DMS153 (cell line): ENCODE measurements at regions not wholly inside any gene's neighbourhood (a gene's known extent, or its start where the extent isn't known, plus 50 kb on each side); places are given as distances from the start of the nearest gene placed in this dataset.
"Not testable (repeated sequence)": the region's sequence is repeated elsewhere in the genome, so short reads cannot be mapped to it uniquely, and the experiment has no call there.

Experiments used
- DNase-seq: peaks from one replicate; lab custom pipeline; 2025; lab: John Stamatoyannopoulos, UW

DNA sequence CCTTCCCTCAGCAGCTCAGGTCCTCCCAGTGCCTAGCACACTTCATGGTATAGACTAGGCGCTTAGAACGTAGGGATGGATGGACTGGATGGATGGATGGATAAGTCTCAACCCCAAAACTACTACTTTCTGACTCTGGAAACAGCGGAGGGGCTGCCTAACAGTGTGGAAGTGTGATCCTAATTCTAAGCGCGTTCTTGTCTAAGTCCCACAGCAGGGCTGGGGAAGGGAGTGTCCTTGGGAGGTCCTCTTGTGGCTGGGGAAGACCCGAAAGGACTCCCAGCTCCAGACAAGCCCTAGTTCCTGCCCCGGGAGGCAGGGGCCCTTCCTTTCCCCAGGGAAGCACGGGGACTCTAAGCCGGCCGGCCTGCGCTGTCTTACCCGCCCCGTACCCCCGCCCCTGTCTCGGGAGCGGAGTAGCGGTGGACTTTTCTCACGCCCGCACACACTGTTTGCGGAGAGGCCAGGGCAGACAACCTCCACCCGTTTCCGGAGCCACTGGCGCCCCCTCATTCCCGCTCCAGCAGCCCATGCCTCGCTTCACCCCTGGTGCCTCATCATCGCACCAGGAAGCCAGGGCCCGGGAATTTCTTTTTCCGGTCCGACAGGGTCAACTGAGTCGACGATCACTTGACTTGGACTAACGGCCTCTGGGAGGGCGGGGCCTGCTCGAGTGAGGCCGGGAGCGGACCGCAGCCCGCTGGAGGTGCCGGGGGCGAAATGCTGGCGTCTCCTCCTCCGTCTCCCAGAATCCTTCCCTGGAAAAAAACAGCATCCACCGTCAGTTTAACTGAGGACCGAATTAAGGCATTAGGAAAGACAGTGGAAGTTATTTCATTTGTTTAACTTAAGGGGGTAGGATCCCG, 133.3 kb downstream of the TBC1D2B start:
- no peak for DNase-seq

GRCh38 chr15:77942611-77943211, 134.8 kb downstream of the TBC1D2B start:
- DNase-seq: no peak

GRCh38 chr15:77941090-77941827, 136.3 kb downstream of the TBC1D2B start:
- DNase-seq: not testable (repeated sequence)

DNA sequence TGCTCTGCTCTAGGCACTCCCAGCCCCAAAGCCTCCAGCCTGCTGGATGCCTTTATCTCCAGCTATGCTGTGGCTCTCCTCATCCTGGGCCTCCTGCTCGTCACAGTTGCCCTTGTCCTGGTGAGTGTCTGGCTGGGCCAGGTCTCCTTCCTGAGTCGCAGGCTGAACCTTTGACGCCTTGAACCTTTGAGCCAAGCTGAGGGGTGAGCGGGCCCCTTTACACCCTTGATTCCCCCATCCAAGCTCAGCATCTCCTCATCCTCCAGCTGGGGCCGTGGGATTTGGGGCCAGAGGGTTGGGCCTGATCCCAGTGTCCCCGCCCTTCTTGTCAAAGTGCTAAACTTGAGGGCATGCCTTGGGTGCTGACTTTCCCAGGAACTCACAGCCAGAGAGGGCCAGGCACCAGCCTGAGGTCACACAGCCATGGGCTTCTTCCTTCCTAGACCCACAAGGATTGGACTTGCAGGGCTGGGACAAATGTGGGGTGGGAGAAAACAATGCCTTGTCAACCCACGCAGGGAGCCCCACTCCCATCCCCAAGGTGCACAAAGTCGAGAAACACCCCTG, 137.0 kb downstream of the TBC1D2B start:
- no peak for DNase-seq

- DNase-seq: no peak
Measured at GRCh38 chr15:77939851-77940250, 137.7 kb downstream of the TBC1D2B start.

DNA sequence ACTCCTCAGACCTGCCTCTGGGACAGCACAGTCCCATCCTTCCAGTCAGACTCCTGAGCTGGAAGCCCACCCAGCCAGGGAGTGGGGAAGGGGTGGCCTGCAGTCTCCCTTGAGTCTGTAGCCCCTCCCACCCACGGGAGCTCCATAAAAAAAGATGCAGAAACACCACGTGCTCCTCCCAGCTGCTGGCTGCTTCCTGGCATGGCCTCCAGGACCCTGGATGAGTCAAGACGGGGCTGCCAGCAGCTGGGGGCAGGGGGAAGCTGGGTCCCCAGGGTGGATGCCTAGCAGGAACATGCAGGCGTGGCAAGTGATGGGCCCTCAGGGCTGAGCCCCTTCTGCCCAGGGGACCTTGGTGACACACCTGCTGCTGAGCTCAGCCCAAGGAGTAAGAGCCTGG, 138.5 kb downstream of the TBC1D2B start:
- not testable (repeated sequence) for DNase-seq

- DNase-seq: not testable (repeated sequence)
Measured at GRCh38 chr15:77938546-77938945, 139.0 kb downstream of the TBC1D2B start.

DNA sequence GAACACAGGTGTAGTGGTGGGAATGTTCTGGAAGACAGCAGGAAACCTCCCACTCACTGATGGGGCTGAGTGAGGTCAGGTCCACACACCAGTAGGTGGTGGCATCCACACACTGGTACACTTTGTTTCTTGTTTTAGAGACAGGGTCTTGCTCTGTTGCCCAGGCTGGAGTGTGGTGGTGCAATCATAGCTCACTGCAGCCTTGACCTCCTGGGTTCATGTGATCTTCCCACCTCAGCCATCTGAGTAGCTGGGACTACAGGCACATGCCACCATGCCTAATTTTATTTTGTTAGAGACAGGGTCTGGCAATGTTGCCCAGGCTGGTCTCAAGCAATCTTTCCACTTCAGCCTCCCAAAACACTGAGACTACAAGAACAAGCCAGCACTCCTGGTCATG, 140.9 kb downstream of the TBC1D2B start:
- DNase-seq: not testable (repeated sequence)

GRCh38 chr15:77934516-77934915, 143.0 kb downstream of the TBC1D2B start:
- DNase-seq: not testable (repeated sequence)

GRCh38 chr15:77930907-77931306, 146.6 kb downstream of the TBC1D2B start:
- DNase-seq: not testable (repeated sequence)

DNA sequence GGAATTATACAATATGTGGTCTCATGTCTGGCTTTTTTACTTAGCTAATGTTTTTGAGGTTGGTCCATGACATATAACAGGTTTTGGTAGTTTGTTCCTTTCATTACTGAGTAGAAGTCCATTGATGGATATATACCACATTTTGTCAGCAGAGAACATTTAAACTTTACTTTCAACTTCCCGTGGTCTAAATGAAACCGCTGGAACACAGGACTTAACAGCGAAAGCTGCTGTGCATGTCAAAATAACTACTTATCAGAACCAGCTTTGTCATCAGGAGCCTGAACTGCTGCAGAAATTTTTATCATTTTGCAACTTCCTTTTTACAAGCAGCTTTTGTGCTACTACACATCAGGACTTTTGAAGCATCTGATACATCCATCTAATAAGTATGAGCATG, 147.0 kb downstream of the TBC1D2B start:
- not testable (repeated sequence) for DNase-seq

GRCh38 chr15:77926789-77927188, 150.7 kb downstream of the TBC1D2B start:
- not testable (repeated sequence) for DNase-seq

DNA sequence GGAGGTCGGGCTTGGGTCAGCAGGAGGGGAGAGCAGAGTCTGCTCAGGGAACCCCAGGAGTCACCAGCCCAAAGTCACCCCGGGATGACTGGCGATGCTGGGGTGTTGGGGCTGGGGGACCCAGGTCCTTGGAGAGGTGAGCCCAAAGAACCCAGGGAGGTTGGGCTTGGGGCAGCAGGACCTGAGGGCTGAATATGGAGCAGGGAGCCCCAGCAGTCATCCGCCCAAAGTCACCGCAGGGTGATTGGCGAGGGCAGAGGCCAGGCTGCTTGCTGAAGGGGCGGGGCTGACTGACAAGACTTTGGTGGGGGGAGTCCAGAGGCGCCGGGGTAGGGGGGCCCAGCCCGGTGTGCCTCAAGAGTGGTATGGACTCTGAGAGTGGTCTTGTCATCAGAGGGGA, 151.2 kb downstream of the TBC1D2B start:
- DNase-seq: not testable (repeated sequence)

DNA sequence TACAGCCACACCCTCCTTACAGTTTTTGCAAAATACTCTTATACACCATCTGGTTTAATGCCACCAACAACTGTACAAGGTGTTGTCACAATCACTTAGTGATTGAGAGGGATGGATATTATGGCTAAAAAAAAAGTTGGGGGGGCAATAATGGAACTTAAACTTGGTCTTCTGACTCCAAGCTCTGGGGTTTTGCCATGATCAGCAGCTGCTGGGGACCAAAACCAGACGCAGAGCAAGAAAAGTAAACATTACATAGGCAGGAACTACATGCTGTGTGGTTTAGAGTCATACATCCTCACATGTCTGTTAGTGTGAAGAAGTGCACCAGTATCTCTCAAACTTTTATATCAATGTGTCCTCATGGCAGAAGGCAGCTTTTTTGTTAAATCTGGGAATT, 152.4 kb downstream of the TBC1D2B start:
- DNase-seq: not testable (repeated sequence)

DNA sequence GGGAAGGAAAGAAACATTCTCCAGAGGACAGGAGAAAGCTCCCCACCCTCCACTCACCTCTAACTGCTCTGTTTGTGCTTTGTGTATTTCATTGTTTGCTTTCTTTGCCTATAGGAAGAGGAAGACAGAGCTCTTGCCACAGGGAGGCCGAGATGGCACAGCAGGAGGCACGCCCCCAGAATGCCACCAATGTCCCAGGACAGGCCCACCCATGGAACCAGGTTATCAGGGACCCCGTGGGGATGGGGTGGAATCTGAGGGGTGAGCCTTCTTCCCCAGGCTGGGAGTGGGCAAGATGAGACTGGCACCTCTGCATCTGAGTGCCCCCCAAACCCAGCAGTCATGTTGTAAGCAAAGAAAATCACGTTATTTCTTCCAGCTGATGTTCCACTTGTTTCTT, 155.8 kb downstream of the TBC1D2B start:
- no peak for DNase-seq

DNA sequence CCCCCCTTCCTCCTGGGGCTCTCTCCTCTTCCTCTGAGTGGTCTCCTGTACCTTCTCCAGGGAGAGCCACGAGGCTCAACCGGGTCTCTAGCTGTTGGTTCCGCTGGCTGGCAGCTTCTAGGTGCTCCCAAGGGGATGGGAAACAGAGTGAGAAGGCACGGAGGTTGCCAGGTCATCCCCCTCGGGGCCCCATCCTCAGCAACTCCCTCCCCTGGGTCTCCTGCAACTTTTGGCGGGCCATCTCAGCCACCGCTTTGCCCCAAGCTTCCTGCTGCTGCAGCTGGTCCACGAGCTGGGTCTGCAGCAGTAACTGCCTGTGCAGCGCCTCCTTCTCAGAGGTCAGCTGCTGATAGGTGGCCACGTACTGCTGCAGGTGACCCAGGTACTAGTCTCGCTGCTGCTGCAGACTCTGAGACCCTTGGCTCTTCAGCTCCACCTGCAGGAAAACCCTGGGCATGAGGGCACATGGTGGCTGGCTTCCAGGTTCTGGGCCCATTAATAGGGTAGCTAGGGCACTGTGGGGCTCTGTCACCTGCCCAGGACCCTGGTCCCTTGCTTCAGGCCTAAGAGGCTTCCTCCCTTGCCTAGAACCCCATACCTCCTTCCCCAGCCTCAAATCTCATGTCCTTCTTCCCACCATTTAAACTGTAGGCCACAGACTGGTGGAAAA, 160.4 kb downstream of the TBC1D2B start:
- DNase-seq: not testable (repeated sequence)

DNA sequence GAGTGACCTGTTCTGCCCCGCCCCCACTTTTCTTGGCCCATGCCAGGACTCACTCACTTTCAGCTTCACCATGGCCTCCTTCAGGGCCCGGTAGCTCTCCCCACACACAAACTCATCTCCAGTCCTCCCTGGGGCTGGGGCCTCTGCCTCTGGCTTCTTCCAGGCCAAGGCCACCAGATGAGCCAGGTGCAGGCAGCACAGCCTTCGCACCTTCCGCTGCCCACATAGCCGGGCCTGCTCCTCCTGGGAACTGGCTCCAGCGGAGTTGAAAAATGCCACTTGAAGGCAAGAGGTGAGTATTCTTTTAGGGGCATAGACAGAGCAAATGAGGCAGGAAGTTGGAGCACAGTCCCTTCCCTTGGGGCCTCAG, 161.6 kb downstream of the TBC1D2B start:
- DNase-seq: not testable (repeated sequence)

DNA sequence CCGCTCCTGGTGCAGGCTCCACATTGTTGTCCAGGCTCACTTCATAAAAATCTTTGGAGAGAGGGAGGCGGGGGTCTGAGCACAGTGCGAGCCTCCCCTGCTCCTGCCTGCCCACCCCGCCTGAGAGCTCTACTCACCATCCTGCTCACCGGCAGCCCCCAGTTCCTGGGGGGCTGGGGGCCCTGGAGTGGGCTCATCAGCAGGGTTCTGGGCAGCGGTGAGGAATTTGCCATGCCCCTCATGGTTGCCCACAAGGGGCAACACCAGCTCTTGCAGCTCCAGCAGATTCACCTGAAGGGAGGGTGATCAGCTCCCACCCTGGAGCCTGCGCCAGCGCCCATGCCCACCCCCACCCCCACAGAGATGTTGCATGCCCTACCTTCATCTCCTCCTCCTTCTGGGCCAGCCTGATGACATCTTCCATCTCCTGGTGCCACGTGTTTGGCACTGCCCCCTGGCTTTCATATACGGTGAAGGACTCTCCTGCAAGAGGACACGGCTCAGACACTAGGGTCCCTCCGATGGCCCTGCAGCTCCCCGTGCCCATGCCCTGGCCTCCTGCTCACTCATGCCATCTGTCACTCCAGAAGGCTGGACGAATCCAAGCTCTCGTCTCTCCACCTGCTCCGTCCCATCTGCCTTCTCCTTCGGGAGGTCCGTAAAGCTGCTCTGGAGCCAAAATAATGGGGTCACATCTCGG, 162.1 kb downstream of the TBC1D2B start:
- no peak for DNase-seq

DNA sequence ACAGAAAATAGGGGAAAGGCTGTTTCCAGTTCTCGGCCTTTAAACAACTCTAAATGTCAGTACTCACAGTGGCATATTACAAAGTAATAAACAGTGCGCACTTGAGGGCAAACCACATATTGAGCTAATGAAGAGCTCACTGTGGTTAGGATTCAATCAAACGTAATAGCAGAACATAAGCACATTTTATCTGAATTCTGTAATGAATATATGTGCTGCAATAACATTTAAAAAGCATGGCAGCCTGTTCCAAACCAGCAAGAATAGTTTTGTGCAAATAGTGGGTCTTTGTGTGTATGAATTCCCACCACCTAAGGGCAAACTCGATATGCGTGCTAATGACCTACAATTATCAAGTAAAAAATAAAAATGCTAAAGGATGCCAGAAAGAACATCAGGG, 163.0 kb downstream of the TBC1D2B start:
- DNase-seq: not testable (repeated sequence)

DNA sequence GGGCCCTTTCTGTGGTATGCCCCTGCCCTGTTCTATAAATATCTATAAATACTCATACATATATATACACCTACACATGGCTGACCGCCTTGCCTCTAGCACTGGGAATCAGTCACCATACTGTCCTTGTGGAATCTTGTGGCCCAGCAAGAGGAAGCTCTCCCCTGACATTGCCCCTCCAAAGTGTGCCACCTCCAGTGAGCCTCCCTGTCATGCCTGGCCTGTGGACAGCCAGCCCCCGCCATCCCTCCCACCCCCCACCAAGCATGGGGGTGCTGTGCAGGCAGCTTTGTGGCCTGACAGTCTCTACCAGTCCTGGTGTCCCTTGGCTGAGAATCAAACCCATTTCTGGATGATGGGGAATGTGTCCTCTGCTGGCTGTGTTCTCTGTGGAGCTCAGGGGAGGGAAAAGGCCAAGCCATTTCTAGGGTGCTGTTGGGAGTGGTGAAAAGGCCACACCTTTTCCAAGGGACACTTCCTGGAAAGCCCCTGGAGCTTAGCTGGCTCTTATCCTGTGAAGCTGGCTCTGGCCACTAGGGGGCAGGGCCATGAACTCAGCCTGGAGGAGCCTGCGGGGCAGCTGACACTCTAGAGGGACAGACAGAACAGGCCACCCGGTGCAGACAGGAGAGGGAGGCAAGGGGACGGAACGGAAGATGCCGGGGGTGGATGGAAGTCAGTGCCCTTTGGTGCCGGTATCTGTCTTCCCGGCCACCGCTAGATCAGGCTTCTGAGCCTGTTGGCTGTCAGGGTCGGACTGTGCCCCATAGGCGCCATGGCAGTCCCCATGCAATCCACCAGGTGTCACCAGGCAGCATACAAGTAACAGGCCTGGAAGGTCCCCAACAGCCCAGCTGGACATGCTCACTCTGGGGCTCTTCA, 167.2 kb downstream of the TBC1D2B start:
- DNase-seq: peak; percentile 5
